GM21528 (cell line): ENCODE measurements at regions not wholly inside any gene's neighbourhood (a gene's known extent, or its start where the extent isn't known, plus 50 kb on each side); places are given as distances from the start of the nearest gene placed in this dataset.

Experiments
- ATAC-seq: cut with Tn5 transposase; IDR thresholded peaks from one replicate; pipeline ENCODE4 v1.9.1; 2021; ENCODE audit warnings: mild to moderate bottlenecking, moderate library complexity; ENCODE audit not compliant: unreplicated experiment, low FRiP score

- ATAC-seq: no peak
Measured at GRCh38 chr2:66057844-66058243, 377.1 kb upstream of the MEIS1 start.

GRCh38 chr2:66050392-66050791 lies 384.5 kb upstream of the MEIS1 start:
- ATAC-seq: no peak

DNA sequence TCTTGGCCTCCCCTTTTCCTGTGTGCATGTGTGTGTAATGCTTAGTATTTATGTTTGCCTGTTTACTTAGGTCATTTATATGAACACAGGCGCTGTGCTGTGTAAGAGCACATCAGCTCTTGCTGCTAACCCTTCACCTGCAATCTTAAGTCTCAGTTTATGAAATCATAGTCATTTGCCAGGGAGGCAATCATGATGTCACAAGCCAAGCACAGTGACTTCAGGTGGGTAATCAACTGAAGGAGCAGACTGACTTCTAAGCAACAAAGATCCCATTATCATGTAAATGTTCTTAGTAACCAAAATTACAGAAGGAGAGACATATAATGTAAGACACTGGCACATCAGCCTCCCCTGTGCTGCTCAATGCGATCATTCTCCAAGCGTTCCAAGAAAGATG lies 386.3 kb upstream of the MEIS1 start:
- ATAC-seq: no peak

DNA sequence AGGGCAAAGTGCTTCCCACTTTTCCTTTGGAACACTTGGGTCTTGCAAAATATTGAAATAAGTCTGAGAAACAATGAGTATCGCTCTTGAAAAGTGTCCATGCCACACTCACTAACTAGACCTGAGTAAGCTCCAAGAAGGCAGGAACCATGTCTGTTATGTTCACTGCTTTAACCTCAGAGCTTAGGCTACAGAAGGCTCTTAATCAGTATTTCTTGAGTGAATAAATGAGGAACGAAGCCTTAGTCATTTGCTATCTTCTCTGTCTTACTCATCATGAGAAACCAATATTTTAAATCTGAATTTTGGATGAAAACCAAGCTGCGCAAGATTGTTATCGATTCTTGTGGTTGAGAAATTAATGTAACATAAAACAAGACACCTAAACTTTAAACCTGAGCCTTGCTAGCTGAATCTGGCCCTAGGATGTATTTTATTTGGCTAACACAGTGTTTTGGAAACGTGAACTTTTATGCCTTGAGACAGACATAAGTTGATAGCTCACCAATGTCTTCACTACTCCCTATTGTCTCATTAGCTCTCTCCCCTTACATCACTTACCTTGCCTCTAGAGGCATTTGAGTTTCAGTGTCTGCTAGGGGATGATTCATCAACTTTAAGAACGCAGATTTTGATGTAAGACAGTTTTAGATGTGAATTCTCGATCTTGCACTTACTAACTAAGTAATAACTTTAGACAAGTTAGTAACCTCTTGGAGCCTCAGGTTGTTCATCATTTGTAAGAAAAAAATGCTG lies 392.8 kb upstream of the MEIS1 start:
- ATAC-seq: no peak

GRCh38 chr2:66036948-66037347 lies 398.0 kb upstream of the MEIS1 start:
- ATAC-seq: no peak

- no peak for ATAC-seq
Measured at GRCh38 chr2:66034467-66034866, 400.5 kb upstream of the MEIS1 start.

- ATAC-seq: no peak
Measured at GRCh38 chr2:66032226-66032775, 402.6 kb upstream of the MEIS1 start.

DNA sequence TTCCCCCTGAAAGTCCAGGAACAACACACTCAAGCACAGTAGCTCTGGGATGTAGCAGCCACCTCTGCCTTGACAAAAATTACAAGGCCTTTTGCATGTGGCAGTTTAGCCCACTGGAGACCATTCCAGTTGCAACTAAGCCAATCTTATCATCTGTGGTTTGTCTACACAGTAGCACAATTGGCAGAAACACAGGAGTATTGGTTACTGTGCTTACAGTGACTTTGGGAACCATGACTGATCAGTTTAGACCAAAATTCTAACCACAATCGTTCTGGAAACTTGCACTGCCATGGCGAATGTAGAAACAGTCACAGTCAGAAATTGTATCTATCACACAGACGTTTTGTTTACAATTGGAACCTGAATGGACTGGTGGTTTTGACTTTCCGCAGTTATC lies 403.7 kb upstream of the MEIS1 start:
- ATAC-seq: no peak

- ATAC-seq: no peak
Measured at GRCh38 chr2:66030553-66030952, 404.4 kb upstream of the MEIS1 start.

DNA sequence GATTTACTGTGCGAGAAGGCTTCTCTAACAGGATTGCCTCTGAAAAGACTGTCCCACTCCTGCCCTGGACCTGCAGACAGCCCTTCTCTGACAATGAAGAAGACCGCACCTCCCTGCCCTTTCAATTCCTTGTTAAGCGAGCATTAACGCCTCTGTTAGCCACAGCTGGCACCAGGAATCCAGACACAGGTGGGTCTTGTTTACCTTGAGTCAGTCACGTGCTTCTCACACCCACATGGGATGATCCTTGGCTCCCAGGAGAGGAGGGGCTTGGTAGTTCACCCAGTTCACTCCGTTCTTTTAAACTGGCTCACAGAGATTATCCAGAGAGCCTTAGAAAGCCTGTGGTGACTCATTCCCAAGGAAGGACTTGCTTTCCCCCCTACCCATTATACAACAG lies 410.5 kb upstream of the MEIS1 start:
- ATAC-seq: no peak

GRCh38 chr2:66021296-66021695 lies 413.6 kb upstream of the MEIS1 start:
- ATAC-seq: no peak

DNA sequence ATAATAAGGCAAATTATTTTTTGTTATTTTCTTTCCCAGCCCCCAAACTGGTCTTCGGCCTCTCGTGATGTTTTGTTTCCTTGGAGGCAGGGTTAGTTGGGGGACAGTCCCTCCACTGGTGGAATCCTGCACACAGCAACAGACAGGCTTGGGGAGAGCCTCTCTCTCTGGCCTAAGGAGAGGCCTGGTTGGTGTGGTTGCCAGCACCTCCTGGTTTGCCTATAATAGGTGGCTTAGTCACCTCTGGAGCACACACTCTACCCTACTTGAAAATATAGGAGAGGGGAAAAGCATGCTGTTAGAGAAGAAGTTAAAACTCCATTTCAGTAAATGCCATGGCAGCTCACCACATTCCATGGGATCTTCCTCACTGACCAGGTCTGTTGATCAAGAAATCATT lies 417.2 kb upstream of the MEIS1 start:
- ATAC-seq: no peak

DNA sequence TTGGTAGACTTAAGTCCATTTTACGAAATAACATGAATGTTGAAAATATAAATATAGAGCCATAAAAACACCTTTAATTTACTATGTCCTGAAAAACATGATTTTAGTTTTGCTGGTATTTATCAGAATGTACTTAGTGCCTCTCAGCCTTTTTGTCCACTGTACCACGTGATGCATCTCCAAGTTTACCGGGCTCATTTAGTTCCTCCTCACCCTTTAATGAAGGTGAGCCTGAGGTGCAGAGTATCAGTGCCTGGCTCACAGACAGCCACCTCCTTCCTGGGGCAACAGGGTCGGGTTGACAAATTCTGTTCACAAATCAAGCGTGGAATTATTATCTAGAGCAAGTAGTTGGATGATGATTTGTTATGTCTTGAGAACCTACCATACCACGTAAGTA lies 420.5 kb upstream of the MEIS1 start:
- no peak for ATAC-seq

DNA sequence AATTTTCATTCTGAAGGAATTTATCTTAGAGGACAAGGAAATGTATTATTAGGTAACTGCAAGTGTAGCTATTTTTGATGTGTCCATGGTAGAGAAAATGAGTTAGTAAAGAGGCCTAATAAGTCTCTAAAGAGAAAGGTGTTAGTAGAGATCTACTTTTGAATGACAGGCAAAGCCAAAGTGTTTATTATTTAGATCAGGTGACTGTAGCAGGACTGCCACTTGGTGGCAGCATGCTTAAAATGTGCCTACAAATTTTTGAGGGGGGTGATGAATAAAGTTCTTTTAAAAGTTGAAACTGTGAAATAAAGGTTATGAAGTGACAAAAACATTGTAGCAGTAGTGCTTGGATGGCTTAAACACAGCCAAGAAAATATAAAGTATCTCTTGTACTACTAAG lies 421.5 kb upstream of the MEIS1 start:
- ATAC-seq: no peak

DNA sequence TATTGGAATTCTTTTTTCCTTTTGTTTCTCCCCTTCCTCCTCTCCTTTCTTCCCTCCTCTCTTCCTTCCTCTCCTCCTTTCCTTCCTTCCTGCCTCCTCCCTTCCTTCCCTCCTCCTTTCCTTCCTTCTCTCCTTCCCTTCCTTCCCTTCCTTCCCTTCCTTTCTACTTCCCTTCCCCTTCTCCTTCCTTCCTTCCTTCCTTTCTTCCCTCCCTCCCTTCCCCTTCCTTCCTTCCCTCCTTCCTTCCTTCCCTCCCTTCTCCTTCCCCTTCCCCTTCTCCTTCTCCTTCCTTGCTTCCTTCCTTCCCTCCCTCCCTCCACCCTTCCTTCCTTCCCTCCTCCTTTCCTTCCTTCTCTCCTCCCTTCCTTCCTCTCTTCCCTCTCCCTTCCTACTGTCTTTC lies 431.0 kb upstream of the MEIS1 start:
- no peak for ATAC-seq

DNA sequence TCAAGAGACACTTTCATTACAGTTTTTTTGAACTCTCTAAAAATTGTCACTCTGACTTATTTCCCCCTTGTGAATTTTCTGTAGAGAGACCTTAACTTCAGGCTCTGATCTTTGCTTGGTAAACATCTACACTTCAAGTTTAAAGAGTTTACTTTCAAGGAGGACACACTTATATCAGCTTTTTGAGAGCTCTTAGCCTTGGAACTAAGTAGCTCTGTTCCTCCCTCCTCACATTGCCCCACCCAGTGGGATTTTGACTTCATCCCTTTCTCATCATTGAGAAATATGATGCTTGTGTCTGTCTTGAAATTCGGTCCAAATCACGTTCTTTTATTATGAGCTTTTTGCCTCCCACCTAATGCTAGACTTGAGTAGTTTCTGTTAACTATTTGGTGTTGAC lies 433.4 kb upstream of the MEIS1 start:
- no peak for ATAC-seq

- no peak for ATAC-seq
Measured at GRCh38 chr2:66000901-66001300, 434.0 kb upstream of the MEIS1 start.

GRCh38 chr2:65999796-66000195 lies 435.1 kb upstream of the MEIS1 start:
- no peak for ATAC-seq

- ATAC-seq: no peak
Measured at GRCh38 chr2:65999103-65999502, 435.8 kb upstream of the MEIS1 start.

GRCh38 chr2:65997961-65998360 lies 437.0 kb upstream of the MEIS1 start:
- ATAC-seq: no peak

DNA sequence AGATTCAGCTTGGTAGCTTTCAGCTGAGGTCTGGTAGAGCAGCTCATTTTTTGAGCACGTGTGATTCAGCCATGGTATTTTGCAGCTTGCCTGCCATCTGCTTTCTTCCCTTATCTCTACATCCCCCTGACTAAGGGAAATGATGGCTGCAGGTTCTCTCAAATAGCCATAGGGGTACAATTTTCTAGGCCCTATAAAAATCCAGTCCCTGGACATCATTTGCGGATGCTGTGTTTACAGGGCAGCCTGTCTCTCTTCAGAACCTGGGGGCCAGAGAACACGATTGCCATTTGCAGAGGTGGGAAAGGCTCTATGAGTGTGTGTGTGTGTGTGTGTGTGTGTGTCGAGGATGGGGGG lies 442.7 kb upstream of the MEIS1 start:
- no peak for ATAC-seq

- ATAC-seq: no peak
Measured at GRCh38 chr2:65991381-65992197, 443.3 kb upstream of the MEIS1 start.
